ENCODE measurements at regions not wholly inside any gene's neighbourhood (a gene's known extent, or its start where the extent isn't known, plus 50 kb on each side); places are given as distances from the start of the nearest gene placed in this dataset.

DNA sequence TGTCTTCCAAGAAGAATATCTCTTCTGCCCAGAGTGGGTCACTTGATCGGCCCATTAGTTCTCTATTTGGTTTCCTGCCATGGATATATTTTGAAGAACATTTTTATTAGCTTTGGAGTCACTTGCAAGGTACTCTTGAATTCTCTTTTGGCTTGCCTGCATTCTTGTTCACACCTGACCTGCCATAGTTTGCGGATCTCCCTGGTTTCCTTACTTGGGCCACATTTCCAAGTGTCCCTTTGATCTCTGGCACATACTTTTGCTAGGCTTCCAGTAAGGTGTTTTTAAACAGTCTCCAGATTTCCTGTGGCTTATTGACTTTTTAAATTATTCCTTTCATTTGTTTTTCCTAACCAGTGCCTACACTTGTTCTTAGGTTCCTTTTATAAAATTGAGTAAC is 488.5 kb upstream of the MDFIC2 start:
- Mint-ChIP-seq H3K27me3 (ENCODE audit: low read depth) (peaks cover 4% of the 10 kb centered on the region), H3K27ac (no peak overlapping the region), H3K9me3 (no peaks in the 10 kb centered on the region), H3K4me1 (ENCODE audit: low read depth) (no peaks in the 10 kb centered on the region), H3K4me3 (no peak overlapping the region), H3K36me3 (ENCODE audit: low read depth) (no peaks in the 10 kb centered on the region)

DNA sequence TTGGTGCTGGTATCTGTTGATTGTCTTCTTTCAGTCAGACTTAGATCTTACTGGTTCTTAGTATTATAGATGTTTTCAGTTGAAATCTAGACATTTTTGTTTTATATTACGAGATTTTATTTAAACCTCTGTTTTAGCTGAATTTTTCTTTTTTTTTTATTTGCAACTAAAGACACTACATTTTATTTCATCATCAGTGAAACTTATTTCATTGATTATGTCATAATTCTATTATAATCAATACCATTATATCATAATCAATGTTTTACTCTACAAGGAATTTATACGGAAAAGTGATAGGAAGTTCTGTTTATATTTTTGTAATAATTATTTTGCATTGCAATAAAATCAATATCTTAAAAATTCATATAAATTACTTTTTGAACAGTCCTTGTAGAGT is 477.4 kb upstream of the MDFIC2 start:
- no peak overlapping the region for H3K27ac Mint-ChIP-seq
- H3K4me3 Mint-ChIP-seq: no peak overlapping the region
- no peaks in the 10 kb centered on the region for H3K4me1 Mint-ChIP-seq (ENCODE audit: low read depth)
- no peaks in the 10 kb centered on the region for H3K9me3 Mint-ChIP-seq
- H3K27me3 Mint-ChIP-seq (ENCODE audit: low read depth): peaks cover 12% of the 10 kb centered on the region
- H3K36me3 Mint-ChIP-seq (ENCODE audit: low read depth): no peaks in the 10 kb centered on the region

DNA sequence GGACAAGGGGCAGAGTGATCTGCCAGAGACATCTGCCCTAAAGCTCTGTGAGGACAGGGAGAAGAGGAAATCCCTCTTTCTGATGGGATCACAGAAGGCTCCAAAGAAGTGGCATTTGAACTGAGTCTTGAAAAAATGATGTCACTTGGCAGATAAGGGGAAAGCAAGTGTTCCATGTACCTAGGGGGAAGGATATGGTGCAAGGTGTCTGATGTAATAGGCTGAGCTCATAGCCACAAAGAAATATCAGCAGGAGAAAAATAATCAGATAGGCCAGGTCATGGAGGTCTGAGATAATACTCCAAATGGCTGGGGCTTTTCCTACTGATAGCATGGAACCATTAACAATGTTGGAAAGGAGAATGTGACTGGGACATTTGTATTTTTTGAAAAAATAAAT is 468.4 kb upstream of the MDFIC2 start:
- Mint-ChIP-seq H3K27ac (no peak overlapping the region), H3K36me3 (ENCODE audit: low read depth) (no peaks in the 10 kb centered on the region), H3K4me3 (no peak overlapping the region), H3K4me1 (ENCODE audit: low read depth) (no peaks in the 10 kb centered on the region), H3K27me3 (ENCODE audit: low read depth) (no peaks in the 10 kb centered on the region), H3K9me3 (peaks cover 6% of the 10 kb centered on the region)

DNA sequence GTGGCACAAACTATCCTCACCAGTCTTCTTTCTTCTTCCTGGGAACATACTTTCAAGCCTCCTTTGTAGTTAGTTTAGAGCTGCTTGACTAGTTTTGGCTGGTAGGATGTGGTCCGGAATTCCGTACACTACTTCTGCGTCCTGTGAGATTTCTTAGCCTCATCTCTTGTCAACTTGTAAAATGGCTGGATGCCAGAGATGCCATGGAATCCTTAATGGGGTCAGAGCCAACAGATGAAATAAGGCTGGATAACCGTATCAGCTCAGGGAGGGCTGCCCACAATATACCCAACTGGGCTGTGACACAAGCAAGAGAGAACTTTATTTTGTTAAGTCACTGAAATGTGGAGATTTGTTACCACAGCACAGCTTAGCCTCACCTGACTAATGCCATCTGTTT is 466.9 kb upstream of the MDFIC2 start:
- Mint-ChIP-seq H3K36me3 (ENCODE audit: low read depth) (no peaks in the 10 kb centered on the region), H3K9me3 (peaks cover 6% of the 10 kb centered on the region), H3K4me3 (no peak overlapping the region), H3K27me3 (ENCODE audit: low read depth) (peaks cover 4% of the 10 kb centered on the region), H3K27ac (no peak overlapping the region), H3K4me1 (ENCODE audit: low read depth) (no peaks in the 10 kb centered on the region)

DNA sequence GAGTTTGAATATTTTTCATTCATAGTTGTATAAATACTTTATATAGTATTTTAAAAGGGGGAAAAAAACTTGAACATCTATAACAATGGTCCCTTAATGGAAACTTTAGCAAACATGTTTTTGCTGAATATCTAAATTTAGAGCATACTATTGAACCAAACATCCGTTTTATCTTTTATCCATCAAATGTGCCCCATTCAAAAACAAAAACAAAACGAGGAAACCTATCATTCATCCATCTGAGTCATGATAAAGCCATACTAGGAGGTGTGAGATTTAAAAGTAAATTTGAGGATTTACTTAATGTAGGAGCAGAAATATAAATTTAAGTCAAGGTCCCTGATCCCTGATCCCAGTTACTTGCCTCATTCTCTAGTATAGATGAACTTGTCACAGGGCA is 463.6 kb upstream of the MDFIC2 start:
- H3K9me3 Mint-ChIP-seq: peaks cover 6% of the 10 kb centered on the region
- no peaks in the 10 kb centered on the region for H3K36me3 Mint-ChIP-seq (ENCODE audit: low read depth)
- no peak overlapping the region for H3K27ac Mint-ChIP-seq
- H3K27me3 Mint-ChIP-seq (ENCODE audit: low read depth): peaks cover 8% of the 10 kb centered on the region
- H3K4me3 Mint-ChIP-seq: no peak overlapping the region
- peaks cover 1% of the 10 kb centered on the region for H3K4me1 Mint-ChIP-seq (ENCODE audit: low read depth)

DNA sequence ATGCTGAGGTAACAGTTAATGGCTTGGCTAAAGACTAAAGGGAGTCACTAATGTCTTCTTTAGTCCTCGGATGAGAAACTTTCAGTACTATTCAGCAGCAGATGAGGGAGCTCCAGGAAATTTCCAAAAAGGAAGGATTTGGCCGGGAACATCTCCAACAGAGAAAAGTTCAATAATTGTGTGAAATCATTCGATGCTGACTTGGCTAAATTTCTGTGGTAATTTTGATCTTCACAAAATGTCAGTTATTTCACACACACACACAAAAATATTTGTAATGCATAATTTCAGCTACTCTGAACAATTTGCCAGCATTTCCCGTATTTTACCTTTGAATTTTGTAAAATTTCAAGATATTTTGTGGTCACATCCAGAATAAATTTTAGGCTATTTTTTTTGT is 462.8 kb upstream of the MDFIC2 start:
- H3K27me3 Mint-ChIP-seq (ENCODE audit: low read depth): peaks cover 16% of the 10 kb centered on the region
- peaks cover 1% of the 10 kb centered on the region for H3K4me1 Mint-ChIP-seq (ENCODE audit: low read depth)
- peaks cover 6% of the 10 kb centered on the region for H3K9me3 Mint-ChIP-seq
- no peak overlapping the region for H3K27ac Mint-ChIP-seq
- H3K36me3 Mint-ChIP-seq (ENCODE audit: low read depth): peaks cover under 1% of the 10 kb centered on the region
- H3K4me3 Mint-ChIP-seq: no peak overlapping the region

DNA sequence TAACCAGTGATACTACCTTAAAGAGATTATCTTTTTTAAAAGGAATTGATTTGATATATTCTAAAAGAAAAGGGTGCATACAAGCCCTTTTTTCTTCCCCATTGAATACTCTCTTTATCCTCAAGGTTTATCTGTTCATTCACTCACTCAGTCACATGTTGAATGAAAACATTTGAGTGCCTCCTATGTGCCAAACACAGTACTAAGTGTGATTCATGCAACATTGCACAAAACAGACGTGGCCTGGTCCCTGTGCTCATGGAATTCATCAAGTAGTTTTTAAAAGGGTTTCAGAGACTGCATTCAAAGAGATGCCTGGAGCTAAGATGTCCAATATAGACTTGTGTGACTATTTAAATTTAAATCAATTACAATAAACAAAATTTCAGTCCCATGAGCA is 462.2 kb upstream of the MDFIC2 start:
- Mint-ChIP-seq H3K36me3 (ENCODE audit: low read depth) (peaks cover 1% of the 10 kb centered on the region), H3K27ac (no peak overlapping the region), H3K4me3 (no peak overlapping the region), H3K9me3 (peaks cover 6% of the 10 kb centered on the region), H3K27me3 (ENCODE audit: low read depth) (peaks cover 23% of the 10 kb centered on the region), H3K4me1 (ENCODE audit: low read depth) (peaks cover 1% of the 10 kb centered on the region)

DNA sequence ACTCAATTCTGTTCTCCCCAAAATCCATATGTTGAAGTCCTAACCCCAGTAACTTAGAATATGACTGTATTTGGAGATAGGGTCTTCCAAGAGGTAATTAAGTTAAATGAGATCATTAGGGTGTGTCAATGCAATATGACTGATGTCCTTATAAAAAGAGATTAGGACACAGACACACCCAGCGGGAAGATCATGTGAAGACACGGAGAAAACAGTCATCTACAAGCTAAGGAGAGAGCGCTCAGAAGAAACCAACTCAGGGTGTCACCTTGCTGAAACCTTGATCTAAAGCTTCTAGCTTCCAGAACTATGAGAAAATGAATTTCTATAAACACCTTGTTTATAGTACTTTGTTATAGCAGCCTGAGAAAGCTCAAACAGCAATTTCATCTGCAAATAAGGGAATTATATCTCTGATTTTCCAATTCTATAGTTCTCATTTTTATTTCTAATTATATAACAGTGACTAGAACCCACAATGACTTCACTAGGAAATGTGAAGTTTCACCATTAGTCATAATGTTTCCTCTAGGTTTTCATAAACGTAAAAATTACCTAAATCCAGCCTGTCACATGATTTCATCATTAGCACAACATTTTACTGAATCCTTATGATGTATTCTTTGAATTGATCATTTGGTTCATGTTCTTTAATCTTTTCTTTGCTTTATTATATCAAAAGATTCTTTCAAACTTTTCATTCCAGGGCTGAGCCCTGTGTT is 459.1 kb upstream of the MDFIC2 start:
- Mint-ChIP-seq H3K4me1 (ENCODE audit: low read depth) (peaks cover 1% of the 10 kb centered on the region), H3K27ac (no peak overlapping the region), H3K27me3 (ENCODE audit: low read depth) (peaks cover 30% of the 10 kb centered on the region), H3K4me3 (no peak overlapping the region), H3K36me3 (ENCODE audit: low read depth) (peaks cover 1% of the 10 kb centered on the region), H3K9me3 (no peaks in the 10 kb centered on the region)

DNA sequence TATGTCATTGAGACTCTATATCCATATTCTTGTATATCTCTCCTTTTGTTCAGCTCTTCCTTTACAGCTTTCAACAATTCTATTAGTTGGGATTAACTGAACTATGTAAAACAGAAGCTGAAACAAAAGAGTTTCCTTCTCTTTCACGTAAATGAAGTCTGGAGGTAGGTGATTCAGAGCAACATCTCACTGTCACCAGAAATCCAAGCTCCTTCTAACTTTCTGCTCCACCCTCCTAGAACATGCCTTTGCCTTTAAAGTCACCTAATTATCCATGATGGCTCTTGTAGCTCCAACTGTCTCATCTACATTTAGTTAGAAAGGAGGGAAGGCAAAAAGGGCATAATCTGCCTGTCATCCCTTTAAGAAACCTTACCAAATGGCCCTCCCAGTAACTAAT is 458.2 kb upstream of the MDFIC2 start:
- Mint-ChIP-seq H3K27ac (no peak overlapping the region), H3K4me1 (ENCODE audit: low read depth) (peaks cover 1% of the 10 kb centered on the region), H3K27me3 (ENCODE audit: low read depth) (peaks cover 37% of the 10 kb centered on the region), H3K36me3 (ENCODE audit: low read depth) (peaks cover 1% of the 10 kb centered on the region), H3K4me3 (no peak overlapping the region), H3K9me3 (no peaks in the 10 kb centered on the region)

DNA sequence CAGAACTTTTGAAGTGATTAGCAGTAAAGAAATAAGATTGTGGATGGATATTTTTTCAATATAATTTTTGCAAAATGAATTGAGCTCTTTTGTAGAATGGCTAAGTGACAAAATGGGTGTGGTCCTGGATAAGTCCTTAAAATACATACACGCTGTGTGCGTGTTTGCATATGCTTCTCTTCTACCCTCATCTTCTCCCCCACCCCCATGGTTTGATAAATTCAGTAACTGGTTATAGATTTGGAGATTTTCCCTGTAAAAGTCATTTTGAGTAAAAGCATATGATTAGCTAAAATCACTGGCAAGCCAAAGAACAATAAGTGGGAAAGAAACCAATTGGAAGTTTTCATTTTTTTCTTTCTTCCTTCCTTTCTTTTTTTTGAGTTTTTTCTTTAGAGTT is 453.9 kb upstream of the MDFIC2 start:
- H3K4me1 Mint-ChIP-seq (ENCODE audit: low read depth): peaks cover under 1% of the 10 kb centered on the region
- no peak overlapping the region for H3K4me3 Mint-ChIP-seq
- peaks cover 1% of the 10 kb centered on the region for H3K36me3 Mint-ChIP-seq (ENCODE audit: low read depth)
- H3K27me3 Mint-ChIP-seq (ENCODE audit: low read depth): peaks cover 33% of the 10 kb centered on the region
- no peaks in the 10 kb centered on the region for H3K9me3 Mint-ChIP-seq
- H3K27ac Mint-ChIP-seq: no peak overlapping the region

DNA sequence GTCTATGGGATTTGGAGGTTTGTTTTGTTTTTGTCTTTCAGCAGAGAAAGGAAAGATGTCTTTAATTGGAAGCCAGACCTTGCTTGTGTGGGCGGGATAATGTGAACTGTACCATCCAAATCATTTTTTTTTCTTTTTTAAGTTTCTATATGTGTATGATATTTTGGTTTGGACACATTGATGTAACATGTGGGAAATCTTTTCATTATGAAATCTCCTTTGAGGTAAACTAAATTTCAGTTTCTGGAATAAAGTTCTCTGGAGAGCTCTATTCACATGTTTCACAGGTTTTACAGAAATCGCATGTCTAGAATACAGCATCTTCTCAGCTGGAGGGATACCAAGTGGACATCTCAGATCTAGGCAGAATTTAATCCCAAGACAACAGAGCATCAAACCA is 451.5 kb upstream of the MDFIC2 start:
- H3K27ac Mint-ChIP-seq: no peak overlapping the region
- H3K27me3 Mint-ChIP-seq (ENCODE audit: low read depth): peaks cover 15% of the 10 kb centered on the region
- no peaks in the 10 kb centered on the region for H3K9me3 Mint-ChIP-seq
- no peaks in the 10 kb centered on the region for H3K4me1 Mint-ChIP-seq (ENCODE audit: low read depth)
- no peak overlapping the region for H3K4me3 Mint-ChIP-seq
- no peaks in the 10 kb centered on the region for H3K36me3 Mint-ChIP-seq (ENCODE audit: low read depth)

DNA sequence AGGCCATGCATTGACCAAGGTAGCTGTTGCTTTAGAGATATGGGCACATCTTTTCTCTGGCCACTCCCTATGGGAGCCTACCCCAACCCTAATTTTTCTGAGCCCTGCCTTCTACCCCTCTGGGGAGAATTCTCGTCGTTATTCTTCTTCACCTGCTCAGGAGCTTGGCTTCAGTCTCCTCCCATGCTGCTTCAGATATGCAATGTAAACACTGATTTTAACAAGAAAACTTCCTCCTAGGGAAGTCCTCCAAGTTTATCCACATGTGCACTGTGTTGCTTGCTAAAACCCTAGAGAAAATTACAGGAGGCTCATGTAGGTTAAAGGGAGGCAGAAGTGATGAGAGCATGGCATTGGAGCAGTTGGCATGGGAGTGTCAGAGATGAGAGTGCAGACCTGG is 445.2 kb upstream of the MDFIC2 start:
- Mint-ChIP-seq H3K27me3 (ENCODE audit: low read depth) (no peaks in the 10 kb centered on the region), H3K27ac (no peak overlapping the region), H3K36me3 (ENCODE audit: low read depth) (no peaks in the 10 kb centered on the region), H3K4me1 (ENCODE audit: low read depth) (no peaks in the 10 kb centered on the region), H3K9me3 (no peaks in the 10 kb centered on the region), H3K4me3 (no peak overlapping the region)

DNA sequence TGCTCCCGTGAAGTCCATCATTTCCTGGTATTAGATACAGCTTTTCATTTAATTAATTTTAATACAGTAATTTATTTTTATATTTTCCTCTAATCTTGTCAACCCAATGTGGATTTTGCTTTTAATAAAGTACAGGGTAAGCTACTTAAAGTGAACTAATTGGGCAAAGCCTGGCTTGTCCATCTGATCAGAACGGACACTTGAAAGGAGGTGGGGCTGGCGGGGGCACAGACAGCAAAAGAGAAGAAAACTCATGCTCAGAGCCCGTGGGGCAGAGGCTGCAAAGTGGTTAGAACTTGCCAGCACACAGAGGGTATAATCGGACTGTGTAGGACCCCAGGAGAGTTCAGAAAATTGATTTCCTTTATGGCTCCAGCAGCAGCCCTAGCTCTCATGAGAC is 443.1 kb upstream of the MDFIC2 start:
- Mint-ChIP-seq H3K9me3 (no peaks in the 10 kb centered on the region), H3K4me3 (no peak overlapping the region), H3K27me3 (ENCODE audit: low read depth) (no peaks in the 10 kb centered on the region), H3K36me3 (ENCODE audit: low read depth) (no peaks in the 10 kb centered on the region), H3K27ac (no peak overlapping the region), H3K4me1 (ENCODE audit: low read depth) (no peaks in the 10 kb centered on the region)

DNA sequence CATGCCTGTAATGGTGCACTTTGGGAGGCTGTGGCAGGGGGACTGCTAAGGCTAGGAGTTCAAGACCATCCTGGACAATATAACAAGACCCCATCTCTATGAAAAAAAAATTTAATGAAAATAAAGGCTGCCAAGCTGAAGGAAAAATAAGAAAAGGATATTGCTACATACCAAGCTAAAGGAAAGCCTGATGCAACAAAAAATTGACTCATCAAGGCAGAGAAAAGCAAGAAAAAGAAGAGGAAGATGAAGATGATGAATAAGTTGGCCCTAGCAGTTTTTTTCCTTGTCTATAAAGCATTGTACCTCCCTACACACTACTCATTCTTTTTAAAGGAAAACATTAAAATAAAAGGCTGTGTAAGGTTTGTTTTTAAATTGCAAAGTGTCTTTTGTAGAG is 441.9 kb upstream of the MDFIC2 start:
- H3K4me1 Mint-ChIP-seq (ENCODE audit: low read depth): no peaks in the 10 kb centered on the region
- H3K4me3 Mint-ChIP-seq: no peak overlapping the region
- H3K9me3 Mint-ChIP-seq: no peaks in the 10 kb centered on the region
- H3K27ac Mint-ChIP-seq: no peak overlapping the region
- no peaks in the 10 kb centered on the region for H3K27me3 Mint-ChIP-seq (ENCODE audit: low read depth)
- H3K36me3 Mint-ChIP-seq (ENCODE audit: low read depth): no peaks in the 10 kb centered on the region

DNA sequence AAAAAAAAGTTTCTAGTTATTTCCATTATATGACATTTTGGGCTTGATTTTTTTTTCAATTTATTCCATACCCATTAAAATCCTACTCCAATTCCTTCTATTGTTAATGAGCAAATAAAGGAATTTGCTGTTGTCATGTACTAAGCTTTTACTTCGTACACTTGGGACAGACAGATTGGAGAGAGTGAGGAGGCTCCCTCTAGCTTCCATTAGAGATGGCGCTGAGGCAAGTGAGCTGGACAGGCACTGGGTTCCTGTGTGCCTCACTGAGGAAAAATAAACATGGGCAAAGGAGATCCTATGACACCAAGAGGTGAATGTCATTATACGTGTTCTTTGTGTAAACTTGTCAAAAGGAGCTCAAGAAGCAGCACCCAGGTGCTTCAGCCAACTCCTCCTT is 441.1 kb upstream of the MDFIC2 start:
- H3K4me1 Mint-ChIP-seq (ENCODE audit: low read depth): no peaks in the 10 kb centered on the region
- no peaks in the 10 kb centered on the region for H3K9me3 Mint-ChIP-seq
- H3K27ac Mint-ChIP-seq: no peak overlapping the region
- H3K36me3 Mint-ChIP-seq (ENCODE audit: low read depth): no peaks in the 10 kb centered on the region
- no peak overlapping the region for H3K4me3 Mint-ChIP-seq
- peaks cover 3% of the 10 kb centered on the region for H3K27me3 Mint-ChIP-seq (ENCODE audit: low read depth)

DNA sequence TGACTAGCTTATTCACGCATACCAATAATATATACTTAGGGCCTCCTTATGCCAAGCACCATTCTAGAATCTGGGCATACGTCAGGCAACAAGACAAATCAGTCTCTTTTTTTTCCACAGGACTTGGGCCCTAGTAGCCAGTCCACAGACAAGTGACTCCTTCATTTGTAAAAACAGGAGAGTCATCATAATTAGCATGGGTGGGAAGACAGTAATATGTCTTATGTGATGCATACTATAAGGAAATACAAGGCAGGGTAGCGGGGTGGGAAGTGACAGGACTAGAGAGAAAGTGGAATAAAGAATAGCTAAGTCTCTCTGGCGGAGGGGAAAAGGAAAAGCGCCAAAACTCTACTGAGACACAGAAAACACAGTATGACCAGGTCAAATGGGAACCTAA is 439.6 kb upstream of the MDFIC2 start:
- H3K9me3 Mint-ChIP-seq: no peaks in the 10 kb centered on the region

More for the DNA sequence above, 439.6 kb upstream of the MDFIC2 start:
- Mint-ChIP-seq H3K4me1 (ENCODE audit: low read depth) (no peaks in the 10 kb centered on the region), H3K27me3 (ENCODE audit: low read depth) (peaks cover 3% of the 10 kb centered on the region), H3K27ac (no peak overlapping the region), H3K4me3 (no peak overlapping the region), H3K36me3 (ENCODE audit: low read depth) (no peaks in the 10 kb centered on the region)
